NCI-H1092 (cell line): ENCODE measurements at regions not wholly inside any gene's neighbourhood (a gene's known extent, or its start where the extent isn't known, plus 50 kb on each side); places are given as distances from the start of the nearest gene placed in this dataset.

Experiments
- DNase-seq: peaks from one replicate; lab custom pipeline; 2025; lab: John Stamatoyannopoulos, UW

DNA sequence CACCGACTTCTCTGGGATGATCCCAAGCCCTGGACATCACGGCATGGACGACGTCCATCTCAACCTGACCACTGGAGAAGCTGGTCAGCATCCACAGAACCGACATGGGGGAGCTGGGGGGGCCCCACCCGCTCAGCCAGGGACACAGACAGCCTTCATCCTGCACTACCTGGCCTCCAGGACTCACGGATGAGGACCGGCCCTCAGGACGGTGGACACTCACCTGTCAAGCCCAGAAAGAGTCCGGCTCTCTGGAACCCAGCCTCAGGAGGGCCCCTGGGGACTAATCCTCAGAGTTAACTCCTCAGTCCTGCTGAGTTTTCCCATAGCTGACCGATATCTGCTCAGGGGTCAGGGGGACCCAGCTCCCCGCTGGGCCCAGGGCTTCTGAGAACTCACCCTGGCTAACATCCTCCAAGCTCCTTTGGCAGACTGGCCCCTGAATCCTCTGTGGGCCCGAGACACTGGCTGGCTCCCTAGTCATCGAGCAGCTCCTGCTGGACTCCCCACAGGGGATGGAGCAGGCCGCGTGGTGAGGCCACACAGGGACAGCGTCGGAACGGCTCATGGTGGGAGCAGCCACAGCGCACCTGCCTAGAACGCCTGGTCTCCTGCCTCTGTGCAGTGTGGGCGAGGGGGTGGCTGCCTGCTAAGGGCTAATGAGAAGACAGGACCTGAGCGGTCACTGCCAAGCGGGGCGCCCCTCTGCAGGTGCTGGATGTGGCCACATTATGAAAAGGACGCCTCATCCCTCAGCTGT lies 649.2 kb downstream of the BRD1 start:
- no peak for DNase-seq

- no peak for DNase-seq
Observed at GRCh38 chr22:49177666-49178065, 650.0 kb downstream of the BRD1 start.

GRCh38 chr22:49176956-49177355 lies 650.7 kb downstream of the BRD1 start:
- no peak for DNase-seq

DNA sequence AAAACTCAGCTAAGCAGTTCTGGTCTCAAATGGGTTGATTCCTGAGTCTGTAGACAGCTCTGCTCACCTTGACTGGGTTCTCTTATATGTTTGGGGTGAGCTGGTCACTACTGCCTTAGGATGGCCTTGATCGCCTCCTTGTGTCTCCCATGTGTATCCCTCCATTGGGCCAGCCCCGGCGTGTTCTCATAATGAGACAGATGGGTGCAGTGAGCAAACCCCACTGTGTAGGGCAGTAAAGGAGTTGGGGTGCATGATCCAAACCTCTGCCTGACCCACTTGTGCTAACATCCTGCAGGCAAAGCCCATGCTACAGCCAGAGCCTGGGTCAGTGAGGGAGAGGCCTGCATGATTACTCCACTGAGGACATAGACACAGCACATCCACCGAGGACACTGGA lies 657.6 kb downstream of the BRD1 start:
- DNase-seq: no peak

GRCh38 chr22:49169074-49169744 lies 658.5 kb downstream of the BRD1 start:
- no peak for DNase-seq

- no peak for DNase-seq
Observed at GRCh38 chr22:49168219-49168813, 659.4 kb downstream of the BRD1 start.

GRCh38 chr22:49166746-49167145 lies 660.9 kb downstream of the BRD1 start:
- no peak for DNase-seq

DNA sequence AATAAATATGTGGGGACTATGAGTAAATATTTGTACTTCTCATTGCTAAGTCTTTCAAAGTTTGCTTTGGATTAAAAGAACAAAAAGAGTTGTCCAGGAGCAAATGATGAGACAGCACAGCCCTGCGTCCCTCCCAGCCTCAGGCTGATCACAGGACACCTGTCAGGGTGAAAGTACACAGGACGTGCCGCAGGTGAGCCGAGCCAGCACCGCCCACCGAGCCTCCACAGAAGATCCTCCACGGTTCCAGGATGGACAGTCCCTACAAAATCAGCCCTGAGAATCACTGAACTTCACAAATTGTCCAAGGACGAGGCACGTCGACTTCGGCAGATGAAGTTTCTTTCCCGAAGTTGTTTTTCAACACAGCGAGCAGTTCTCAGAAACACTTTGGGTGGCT lies 661.5 kb downstream of the BRD1 start:
- no peak for DNase-seq

- no peak for DNase-seq
Observed at GRCh38 chr22:49164773-49165320, 662.8 kb downstream of the BRD1 start.

- DNase-seq: no peak
Observed at GRCh38 chr22:49163960-49164690, 663.5 kb downstream of the BRD1 start.

DNA sequence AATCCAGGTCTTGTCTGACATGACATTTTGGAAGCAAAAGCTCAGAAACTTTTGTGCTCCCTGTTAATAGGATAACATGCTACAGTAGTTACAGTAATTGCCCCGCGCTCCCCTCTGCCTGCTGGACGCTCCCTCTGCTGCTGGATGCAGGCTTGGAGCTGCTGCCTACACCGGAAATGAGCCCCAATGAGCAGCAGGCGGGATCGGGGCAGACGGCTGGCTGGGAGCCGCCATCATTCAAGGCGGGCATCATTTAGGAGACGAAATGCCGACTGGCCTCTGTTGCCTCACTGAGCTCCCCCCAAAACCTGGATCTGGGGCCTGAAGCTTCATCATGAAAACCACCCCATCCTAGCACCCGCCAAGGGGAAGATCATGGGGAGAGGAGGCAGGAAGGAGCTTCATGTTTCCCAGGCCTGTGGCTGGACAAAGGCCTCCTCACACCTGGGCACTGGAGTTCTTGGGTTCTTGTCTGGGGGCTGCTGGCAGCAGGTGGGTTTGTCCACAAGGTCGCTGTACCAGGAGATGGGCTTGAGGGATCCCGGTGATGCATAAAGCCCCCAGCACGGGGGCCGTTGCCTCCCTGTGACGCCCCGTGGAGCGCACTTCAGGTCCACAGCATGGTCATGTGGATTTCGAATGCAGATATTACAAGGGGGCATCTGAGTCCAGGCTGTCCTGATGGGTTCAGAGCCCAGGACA lies 664.3 kb downstream of the BRD1 start:
- DNase-seq: no peak

GRCh38 chr22:49162841-49163240 lies 664.8 kb downstream of the BRD1 start:
- DNase-seq: no peak

GRCh38 chr22:49161002-49161850 lies 666.4 kb downstream of the BRD1 start:
- no peak for DNase-seq

GRCh38 chr22:49160261-49161001 lies 667.2 kb downstream of the BRD1 start:
- DNase-seq: no peak

GRCh38 chr22:49159711-49160110 lies 668.0 kb downstream of the BRD1 start:
- DNase-seq: no peak

DNA sequence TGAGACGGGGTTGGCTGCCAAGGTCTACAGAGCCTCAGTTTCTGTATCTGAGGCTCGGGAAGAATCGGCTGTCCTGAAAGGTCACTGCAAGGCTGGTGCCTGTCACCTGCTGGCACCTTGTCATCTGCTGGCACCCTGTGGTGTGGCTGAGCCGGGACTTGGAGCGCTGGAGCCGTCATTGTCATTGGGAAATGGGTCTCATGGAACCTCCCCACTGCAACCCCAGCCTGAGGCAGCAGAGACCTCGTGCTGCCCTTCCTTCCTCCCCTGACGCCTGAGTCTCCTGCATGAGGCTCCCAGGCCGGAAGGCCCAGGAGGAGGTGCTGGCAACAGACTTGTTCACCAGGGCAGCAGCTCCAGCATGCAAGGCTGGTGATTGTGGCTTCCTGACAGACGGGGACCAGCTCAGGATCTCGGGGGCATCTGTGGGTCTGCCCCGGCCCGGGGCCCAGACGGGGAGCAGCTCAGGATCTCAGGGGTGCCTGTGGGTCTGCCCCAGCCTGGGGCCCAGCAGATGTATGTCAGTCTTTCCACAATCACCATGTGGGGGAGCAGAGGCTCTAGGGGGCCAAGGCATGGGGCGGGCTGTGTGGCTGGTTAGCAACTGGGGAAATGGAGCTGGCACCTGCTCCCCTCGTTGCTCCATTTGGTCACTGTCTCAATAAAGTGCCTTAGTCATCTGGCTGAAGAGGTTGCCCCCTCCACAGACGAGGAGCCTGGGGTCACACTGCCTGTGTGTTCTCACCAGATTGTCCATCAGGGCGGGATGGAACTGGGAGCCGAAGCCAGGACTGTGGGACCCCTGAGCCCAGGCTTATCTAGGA lies 668.7 kb downstream of the BRD1 start:
- DNase-seq: no peak

GRCh38 chr22:49157529-49158339 lies 669.9 kb downstream of the BRD1 start:
- DNase-seq: no peak

- DNase-seq: peak; percentile 78
Observed at GRCh38 chr22:49156662-49157285, 670.9 kb downstream of the BRD1 start.
